ENCODE measurements at regions not wholly inside any gene's neighbourhood (a gene's known extent, or its start where the extent isn't known, plus 50 kb on each side); places are given as distances from the start of the nearest gene placed in this dataset.

GRCh38 chr18:27861539-27861938 is 315.4 kb downstream of the CDH2 start:
- WGBS (ENCODE audit: insufficient coverage, low lambda C conversion rate): 91% methylated on average over 6 of the region's 9 CpGs
- no peak for DNase-seq
- no peak overlapping the region for H3K4me3 ChIP-seq (ENCODE audit: low read length)
- H3K27me3 ChIP-seq (ENCODE audit: control insufficient read depth, insufficient read depth, low read length): no peaks in the 10 kb centered on the region
- H3K36me3 ChIP-seq (ENCODE audit: control insufficient read depth, insufficient read depth, low read length): no peaks in the 10 kb centered on the region
- H3K4me1 ChIP-seq (ENCODE audit: control insufficient read depth, insufficient read depth, low read length): no peaks in the 10 kb centered on the region
- H3K9me3 ChIP-seq (ENCODE audit: control insufficient read depth, low read depth, low read length): no peaks in the 10 kb centered on the region
- H3K27ac ChIP-seq (ENCODE audit: low read length): no peak overlapping the region

- Histone ChIP-seq H3K27ac (ENCODE audit: low read length) (no peak overlapping the region), H3K4me1 (ENCODE audit: control insufficient read depth, insufficient read depth, low read length) (no peaks in the 10 kb centered on the region), H3K4me3 (ENCODE audit: low read length) (no peak overlapping the region), H3K9me3 (ENCODE audit: control insufficient read depth, low read depth, low read length) (no peaks in the 10 kb centered on the region), H3K27me3 (ENCODE audit: control insufficient read depth, insufficient read depth, low read length) (no peaks in the 10 kb centered on the region), H3K36me3 (ENCODE audit: control insufficient read depth, insufficient read depth, low read length) (no peaks in the 10 kb centered on the region)
- 60% methylated on average over 1 of the region's 4 CpGs for WGBS (ENCODE audit: insufficient coverage, low lambda C conversion rate)
- DNase-seq: peak in 1 of 2 donors; percentile 10
These were observed 316.2 kb downstream of the CDH2 start for GRCh38 chr18:27860701-27861107.

GRCh38 chr18:27860011-27860410 is 316.9 kb downstream of the CDH2 start:
- Histone ChIP-seq H3K27ac (ENCODE audit: low read length) (no peak overlapping the region), H3K4me1 (ENCODE audit: control insufficient read depth, insufficient read depth, low read length) (no peaks in the 10 kb centered on the region), H3K36me3 (ENCODE audit: control insufficient read depth, insufficient read depth, low read length) (no peaks in the 10 kb centered on the region), H3K9me3 (ENCODE audit: control insufficient read depth, low read depth, low read length) (no peaks in the 10 kb centered on the region), H3K27me3 (ENCODE audit: control insufficient read depth, insufficient read depth, low read length) (no peaks in the 10 kb centered on the region), H3K4me3 (ENCODE audit: low read length) (no peak overlapping the region)
- 100% methylated on average over 1 of the region's 4 CpGs for WGBS (ENCODE audit: insufficient coverage, low lambda C conversion rate)
- DNase-seq: no peak

- H3K27ac ChIP-seq (ENCODE audit: low read length): no peak overlapping the region
- no peaks in the 10 kb centered on the region for H3K4me1 ChIP-seq (ENCODE audit: control insufficient read depth, insufficient read depth, low read length)
- no peak for DNase-seq
- no peaks in the 10 kb centered on the region for H3K9me3 ChIP-seq (ENCODE audit: control insufficient read depth, low read depth, low read length)
- no peaks in the 10 kb centered on the region for H3K36me3 ChIP-seq (ENCODE audit: control insufficient read depth, insufficient read depth, low read length)
- no peaks in the 10 kb centered on the region for H3K27me3 ChIP-seq (ENCODE audit: control insufficient read depth, insufficient read depth, low read length)
- 100% methylated on average over 1 of the region's 1 CpG for WGBS (ENCODE audit: insufficient coverage, low lambda C conversion rate)
- H3K4me3 ChIP-seq (ENCODE audit: low read length): no peak overlapping the region
These were observed 320.1 kb downstream of the CDH2 start for GRCh38 chr18:27856820-27857219.

GRCh38 chr18:27855486-27855885 is 321.4 kb downstream of the CDH2 start:
- Histone ChIP-seq H3K4me1 (ENCODE audit: control insufficient read depth, insufficient read depth, low read length) (no peaks in the 10 kb centered on the region), H3K27me3 (ENCODE audit: control insufficient read depth, insufficient read depth, low read length) (no peaks in the 10 kb centered on the region), H3K36me3 (ENCODE audit: control insufficient read depth, insufficient read depth, low read length) (no peaks in the 10 kb centered on the region), H3K9me3 (ENCODE audit: control insufficient read depth, low read depth, low read length) (no peaks in the 10 kb centered on the region), H3K4me3 (ENCODE audit: low read length) (no peak overlapping the region), H3K27ac (ENCODE audit: low read length) (no peak overlapping the region)
- DNase-seq: no peak

- Histone ChIP-seq H3K9me3 (ENCODE audit: control insufficient read depth, low read depth, low read length) (no peaks in the 10 kb centered on the region), H3K27ac (ENCODE audit: low read length) (no peak overlapping the region), H3K4me3 (ENCODE audit: low read length) (no peak overlapping the region), H3K4me1 (ENCODE audit: control insufficient read depth, insufficient read depth, low read length) (no peaks in the 10 kb centered on the region), H3K36me3 (ENCODE audit: control insufficient read depth, insufficient read depth, low read length) (no peaks in the 10 kb centered on the region), H3K27me3 (ENCODE audit: control insufficient read depth, insufficient read depth, low read length) (no peaks in the 10 kb centered on the region)
- no CpG with 5 or more reads among the region's 1 CpG for WGBS (ENCODE audit: insufficient coverage, low lambda C conversion rate)
- DNase-seq: no peak
These were observed 322.3 kb downstream of the CDH2 start for GRCh38 chr18:27854631-27855030.

GRCh38 chr18:27848336-27848735 is 328.6 kb downstream of the CDH2 start:
- no peaks in the 10 kb centered on the region for H3K9me3 ChIP-seq (ENCODE audit: control insufficient read depth, low read depth, low read length)
- no peaks in the 10 kb centered on the region for H3K27me3 ChIP-seq (ENCODE audit: control insufficient read depth, insufficient read depth, low read length)
- H3K27ac ChIP-seq (ENCODE audit: low read length): no peak overlapping the region
- H3K4me3 ChIP-seq (ENCODE audit: low read length): no peak overlapping the region
- H3K36me3 ChIP-seq (ENCODE audit: control insufficient read depth, insufficient read depth, low read length): no peaks in the 10 kb centered on the region
- 86% methylated on average over 1 of the region's 4 CpGs for WGBS (ENCODE audit: insufficient coverage, low lambda C conversion rate)
- H3K4me1 ChIP-seq (ENCODE audit: control insufficient read depth, insufficient read depth, low read length): peaks cover 5% of the 10 kb centered on the region
- no peak for DNase-seq

GRCh38 chr18:27847412-27847811 is 329.5 kb downstream of the CDH2 start:
- 29% methylated on average over 1 of the region's 4 CpGs for whole genome bisulfite sequencing (ENCODE audit: insufficient coverage, low lambda C conversion rate)
- H3K4me1 ChIP-seq (ENCODE audit: control insufficient read depth, insufficient read depth, low read length): peaks cover 5% of the 10 kb centered on the region
- H3K27ac ChIP-seq (ENCODE audit: low read length): no peak overlapping the region
- H3K27me3 ChIP-seq (ENCODE audit: control insufficient read depth, insufficient read depth, low read length): no peaks in the 10 kb centered on the region
- no peak overlapping the region for H3K4me3 ChIP-seq (ENCODE audit: low read length)
- peak; percentile 3 to 32 for DNase-seq
- H3K9me3 ChIP-seq (ENCODE audit: control insufficient read depth, low read depth, low read length): no peaks in the 10 kb centered on the region
- H3K36me3 ChIP-seq (ENCODE audit: control insufficient read depth, insufficient read depth, low read length): no peaks in the 10 kb centered on the region

- no CpG with 5 or more reads among the region's 2 CpGs for WGBS (ENCODE audit: insufficient coverage, low lambda C conversion rate)
- H3K27me3 ChIP-seq (ENCODE audit: control insufficient read depth, insufficient read depth, low read length): no peaks in the 10 kb centered on the region
- no peaks in the 10 kb centered on the region for H3K9me3 ChIP-seq (ENCODE audit: control insufficient read depth, low read depth, low read length)
- no peak overlapping the region for H3K27ac ChIP-seq (ENCODE audit: low read length)
- H3K36me3 ChIP-seq (ENCODE audit: control insufficient read depth, insufficient read depth, low read length): no peaks in the 10 kb centered on the region
- DNase-seq: no peak
- peaks cover 5% of the 10 kb centered on the region for H3K4me1 ChIP-seq (ENCODE audit: control insufficient read depth, insufficient read depth, low read length)
- H3K4me3 ChIP-seq (ENCODE audit: low read length): no peak overlapping the region
These were observed 331.0 kb downstream of the CDH2 start for GRCh38 chr18:27845897-27846296.

- H3K27ac ChIP-seq (ENCODE audit: low read length): no peak overlapping the region
- H3K4me3 ChIP-seq (ENCODE audit: low read length): no peak overlapping the region
- H3K9me3 ChIP-seq (ENCODE audit: control insufficient read depth, low read depth, low read length): no peaks in the 10 kb centered on the region
- DNase-seq: no peak
- WGBS (ENCODE audit: insufficient coverage, low lambda C conversion rate): no CpG with 5 or more reads among the region's 3 CpGs
- no peaks in the 10 kb centered on the region for H3K27me3 ChIP-seq (ENCODE audit: control insufficient read depth, insufficient read depth, low read length)
- peaks cover 5% of the 10 kb centered on the region for H3K4me1 ChIP-seq (ENCODE audit: control insufficient read depth, insufficient read depth, low read length)
- no peaks in the 10 kb centered on the region for H3K36me3 ChIP-seq (ENCODE audit: control insufficient read depth, insufficient read depth, low read length)
These were observed 332.9 kb downstream of the CDH2 start for GRCh38 chr18:27843783-27844777.

GRCh38 chr18:27839141-27839540 is 337.8 kb downstream of the CDH2 start:
- H3K4me1 ChIP-seq (ENCODE audit: control insufficient read depth, insufficient read depth, low read length): no peaks in the 10 kb centered on the region
- no peak for DNase-seq
- no peaks in the 10 kb centered on the region for H3K9me3 ChIP-seq (ENCODE audit: control insufficient read depth, low read depth, low read length)
- no peaks in the 10 kb centered on the region for H3K36me3 ChIP-seq (ENCODE audit: control insufficient read depth, insufficient read depth, low read length)
- no peak overlapping the region for H3K27ac ChIP-seq (ENCODE audit: low read length)
- H3K4me3 ChIP-seq (ENCODE audit: low read length): no peak overlapping the region
- WGBS (ENCODE audit: insufficient coverage, low lambda C conversion rate): 40% methylated on average over 1 of the region's 2 CpGs
- no peaks in the 10 kb centered on the region for H3K27me3 ChIP-seq (ENCODE audit: control insufficient read depth, insufficient read depth, low read length)
